NCI-H774 (cell line): ENCODE measurements at regions not wholly inside any gene's neighbourhood (a gene's known extent, or its start where the extent isn't known, plus 50 kb on each side); places are given as distances from the start of the nearest gene placed in this dataset.
"Not testable (repeated sequence)": the region's sequence is repeated elsewhere in the genome, so short reads cannot be mapped to it uniquely, and the experiment has no call there.

ENCODE experiments used
- DNase-seq: peaks from one replicate; lab custom pipeline; 2025; lab: John Stamatoyannopoulos, UW

DNA sequence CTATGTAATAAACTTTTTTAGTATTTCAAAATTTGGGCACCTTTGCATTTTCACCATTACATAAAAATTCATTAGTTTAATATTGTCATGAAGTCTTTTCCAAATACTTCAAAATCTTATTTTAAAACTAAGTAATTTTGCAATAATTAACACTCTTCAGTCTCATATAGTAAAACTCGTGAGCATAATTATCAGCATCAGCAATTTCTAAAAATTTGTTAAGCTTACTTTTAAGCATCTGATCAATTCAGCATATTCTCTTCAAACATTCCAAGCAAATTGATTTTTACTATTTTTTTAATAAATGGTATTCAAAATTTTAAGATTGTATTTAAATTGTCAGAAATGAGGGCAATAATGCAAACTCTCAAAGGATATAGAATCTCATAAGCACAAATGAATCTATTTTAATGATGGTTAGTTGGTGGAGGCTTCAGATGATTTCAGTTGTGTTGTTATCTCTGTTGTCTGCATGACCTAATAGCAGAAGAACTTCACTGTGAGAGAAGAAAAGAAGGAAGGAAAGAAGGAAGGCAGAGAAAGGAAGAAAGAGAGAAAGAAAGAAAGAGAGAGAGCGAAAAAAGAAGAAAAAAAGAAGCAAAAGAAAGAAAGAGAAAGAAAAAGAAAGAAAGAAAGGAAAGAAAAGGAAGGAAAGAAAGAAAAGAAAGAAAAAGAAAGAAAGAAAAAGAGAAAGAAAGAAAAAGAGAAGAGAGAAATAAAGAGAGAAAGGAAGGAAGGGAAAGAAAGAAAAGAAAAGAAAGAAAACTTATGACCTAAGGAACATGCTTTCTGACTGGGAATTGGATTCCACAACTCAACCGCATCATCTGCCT lies 860.5 kb downstream of the NCAM2 start:
- no peak for DNase-seq

DNA sequence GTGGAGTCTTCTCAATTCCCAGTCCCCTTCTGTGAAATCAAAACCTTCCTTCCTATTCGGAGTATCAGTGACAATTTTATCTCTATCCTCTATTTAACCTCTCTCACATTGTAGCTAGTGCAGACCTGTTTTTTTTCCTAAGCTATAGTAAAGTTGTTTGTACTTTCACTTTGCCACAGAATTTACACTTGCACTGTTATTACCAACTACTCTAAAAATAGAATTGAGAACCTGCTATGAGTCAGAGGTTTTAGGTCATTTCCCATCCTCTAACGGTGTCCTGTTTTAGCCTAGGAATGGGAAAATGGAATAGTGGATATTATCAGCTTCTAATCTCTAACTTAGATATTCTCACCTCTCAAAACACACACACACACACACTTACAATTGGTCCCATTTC lies 862.7 kb downstream of the NCAM2 start:
- DNase-seq: no peak

DNA sequence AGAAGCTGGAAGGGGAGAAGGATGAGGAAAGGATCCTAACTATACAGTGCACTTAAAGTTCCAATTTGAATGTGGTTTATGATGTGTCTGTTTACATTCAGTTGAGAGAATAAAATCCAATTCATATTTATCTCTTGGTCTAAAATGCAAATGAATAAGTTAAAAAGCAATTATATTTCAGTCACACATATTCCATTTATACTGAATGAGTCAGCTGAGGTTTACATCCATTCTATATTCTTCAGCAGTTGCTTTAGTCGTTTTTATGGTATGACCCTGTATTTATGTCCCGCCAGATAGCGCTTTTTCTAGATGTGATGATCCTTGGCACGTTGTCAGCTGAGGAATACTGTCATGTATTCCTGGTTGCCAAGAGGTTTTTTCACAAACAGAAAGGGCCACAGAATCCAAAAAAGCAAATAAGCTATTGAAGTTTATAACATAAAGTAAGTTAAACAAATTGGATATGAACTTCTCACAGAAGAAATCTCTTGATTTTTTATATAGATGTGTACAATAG lies 866.2 kb downstream of the NCAM2 start:
- DNase-seq: no peak

DNA sequence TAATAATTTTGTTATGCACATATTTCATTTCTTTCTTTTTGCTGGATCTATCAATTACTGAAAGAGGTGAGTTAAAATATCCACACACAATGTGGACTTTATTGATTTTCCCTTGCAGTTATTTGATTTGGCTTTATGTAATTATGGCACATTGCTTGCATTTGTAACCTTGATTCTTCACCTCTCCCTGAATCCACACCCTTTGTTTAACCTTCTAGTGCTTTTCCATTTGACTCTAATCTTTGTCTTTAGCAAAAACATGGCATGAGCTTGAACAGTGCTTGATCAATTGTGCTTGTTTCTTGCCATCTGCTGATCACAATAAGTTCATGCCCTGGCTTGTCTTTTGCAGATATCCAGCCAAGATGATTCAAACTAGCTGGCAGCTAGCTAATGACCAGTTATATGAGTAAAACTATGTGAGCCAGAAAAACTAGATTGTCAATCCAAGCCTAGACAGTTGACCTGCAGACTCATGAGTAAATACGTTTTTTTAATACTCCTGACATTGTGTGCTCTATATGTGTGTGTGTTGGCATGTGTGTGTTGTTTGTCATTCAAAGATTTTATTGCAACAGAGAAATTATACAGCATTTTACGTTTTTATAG lies 899.2 kb downstream of the NCAM2 start:
- DNase-seq: no peak

DNA sequence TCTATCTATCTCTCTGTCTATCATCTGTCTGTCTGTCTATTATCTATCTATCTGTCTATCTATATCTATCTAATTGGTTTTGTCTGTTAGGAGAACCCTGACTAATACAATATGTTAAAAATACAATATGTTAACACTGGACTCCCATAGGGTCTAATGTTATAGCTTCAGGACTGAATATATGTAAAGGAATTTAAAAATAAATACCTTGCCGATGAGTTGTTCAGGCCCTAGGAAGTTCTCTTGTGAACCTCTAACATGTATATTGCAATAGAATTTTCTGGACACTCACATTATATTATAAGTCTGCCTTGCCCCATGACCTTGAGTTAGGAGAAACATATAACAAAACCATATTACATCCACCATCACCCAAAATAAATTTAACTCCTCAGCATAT lies 900.6 kb downstream of the NCAM2 start:
- DNase-seq: no peak

DNA sequence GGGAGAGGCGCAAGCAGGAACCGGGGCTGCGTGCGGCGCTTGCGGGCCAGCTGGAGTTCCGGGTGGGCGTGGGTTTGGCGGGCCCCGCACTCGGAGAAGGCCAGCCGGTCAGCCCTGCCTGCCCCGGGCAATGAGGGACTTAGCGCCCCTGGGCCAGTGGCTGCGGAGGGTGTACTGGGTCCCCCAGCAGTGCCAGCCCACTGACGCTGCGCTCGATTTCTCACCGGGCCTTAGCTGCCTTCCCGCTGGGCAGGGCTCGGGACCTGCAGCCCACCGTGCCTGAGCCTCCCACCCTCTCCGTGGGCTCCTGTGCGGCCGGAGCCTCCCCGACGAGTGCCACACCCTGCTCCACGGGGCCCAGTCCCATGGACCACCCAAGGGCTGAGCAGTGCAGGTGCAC lies 904.2 kb downstream of the NCAM2 start:
- not testable (repeated sequence) for DNase-seq

DNA sequence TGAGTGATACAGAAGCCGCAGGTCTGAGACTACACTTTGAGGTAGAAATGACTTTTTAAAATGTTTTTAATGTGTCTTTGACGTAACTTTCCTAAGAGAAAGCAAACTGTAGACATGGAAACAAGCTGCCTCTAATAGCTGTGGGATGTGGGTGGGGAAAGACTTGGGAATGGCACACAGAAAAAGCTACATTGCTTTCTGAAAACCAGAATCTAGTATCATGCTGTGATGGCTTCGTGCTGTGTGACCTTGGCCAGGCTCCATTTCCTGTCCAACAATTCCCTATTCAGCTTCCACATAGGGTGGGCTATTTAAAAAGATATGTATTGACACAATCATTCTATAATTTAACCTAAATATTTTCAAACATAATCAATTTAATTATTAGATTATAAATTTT lies 909.1 kb downstream of the NCAM2 start:
- no peak for DNase-seq

DNA sequence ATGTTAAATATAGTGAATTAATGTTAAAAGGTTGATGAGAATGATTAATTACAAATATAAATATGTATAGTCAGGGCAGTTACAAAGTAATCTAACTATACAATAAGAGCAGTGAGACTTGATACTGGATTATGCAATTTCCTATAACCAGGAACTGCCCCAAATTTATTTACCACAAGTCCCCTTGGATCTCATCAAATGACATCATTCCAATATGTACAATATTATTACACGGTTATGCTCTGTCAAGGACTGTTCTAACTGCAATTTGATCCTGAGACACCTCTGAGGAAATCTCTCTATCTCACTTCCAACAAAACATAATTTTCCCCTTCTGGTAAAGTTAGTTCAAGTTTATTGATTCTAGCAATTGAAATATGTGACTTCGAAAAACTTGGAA lies 917.6 kb downstream of the NCAM2 start:
- DNase-seq: no peak

DNA sequence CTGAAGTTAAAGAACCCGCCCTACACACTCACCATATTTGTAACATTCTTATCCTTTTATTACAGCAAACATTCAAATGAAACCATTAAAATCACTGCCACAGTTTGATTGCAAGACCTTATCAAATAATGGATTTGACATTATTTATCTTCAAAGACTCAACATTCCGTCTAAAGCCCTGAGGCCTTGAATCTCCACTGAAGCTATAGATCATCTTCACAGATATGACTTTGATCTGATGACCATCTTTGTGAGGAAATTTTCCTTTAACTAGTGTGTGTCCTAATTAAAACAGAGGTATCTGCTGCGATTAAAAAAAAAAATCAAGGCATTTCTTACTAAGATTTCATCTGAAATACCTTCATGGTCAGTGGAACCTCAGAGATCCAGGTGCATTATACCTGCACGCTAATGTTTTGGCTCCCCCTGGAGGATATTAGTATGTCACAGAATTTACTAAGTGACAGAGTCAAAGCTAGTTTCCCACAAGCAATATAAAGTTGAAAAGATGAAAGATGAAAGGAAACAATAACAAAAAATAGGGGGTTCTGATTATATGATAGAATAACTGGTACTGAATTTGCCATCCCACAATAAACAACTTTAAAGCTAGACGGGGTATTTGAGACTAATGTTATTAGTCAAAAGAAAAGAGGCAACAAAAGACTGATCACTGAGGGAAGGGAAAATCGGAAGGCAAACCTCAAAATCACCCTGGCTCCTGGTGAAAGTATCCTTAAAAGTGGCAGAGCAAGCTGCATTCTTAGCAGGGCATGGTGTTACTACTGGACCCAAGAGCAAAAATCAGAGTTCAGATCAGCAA lies 923.4 kb downstream of the NCAM2 start:
- peak; percentile 1 for DNase-seq

DNA sequence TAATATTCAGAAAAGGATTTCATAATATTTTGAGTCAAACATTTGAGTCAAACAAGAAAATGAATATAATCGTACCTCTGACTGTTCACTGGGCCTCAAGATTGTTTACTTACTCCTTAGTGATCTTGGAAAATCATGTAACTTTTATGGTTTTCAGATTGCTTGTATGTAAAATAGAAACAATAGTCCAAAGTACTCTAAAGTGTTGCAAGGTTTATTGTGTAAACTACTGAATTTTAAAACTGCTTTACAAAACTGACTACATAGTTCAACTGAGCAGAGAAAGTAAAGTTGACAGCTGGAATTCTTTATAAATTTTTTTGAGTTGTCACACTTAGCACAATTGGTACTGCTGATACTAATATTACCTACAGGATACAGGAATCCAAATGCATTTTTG lies 931.0 kb downstream of the NCAM2 start:
- no peak for DNase-seq

DNA sequence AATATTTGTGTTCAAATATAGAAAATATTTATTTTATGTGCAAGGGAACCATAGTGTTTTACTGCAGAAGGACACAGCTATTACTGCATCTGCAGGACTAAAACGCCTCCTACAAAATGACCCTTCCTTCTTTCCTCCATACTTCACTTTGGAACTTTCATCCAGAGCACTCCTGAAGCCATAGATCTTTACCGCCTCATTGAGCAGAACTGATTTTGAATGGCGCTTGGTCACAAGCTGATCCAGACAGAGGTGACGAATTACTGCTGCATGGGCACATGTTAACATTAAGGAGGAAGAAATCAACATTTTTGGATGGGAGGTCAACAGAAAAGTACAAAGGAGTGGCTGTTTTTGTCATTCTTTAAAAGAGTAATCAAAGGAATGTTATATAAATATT lies 931.6 kb downstream of the NCAM2 start:
- DNase-seq: no peak

DNA sequence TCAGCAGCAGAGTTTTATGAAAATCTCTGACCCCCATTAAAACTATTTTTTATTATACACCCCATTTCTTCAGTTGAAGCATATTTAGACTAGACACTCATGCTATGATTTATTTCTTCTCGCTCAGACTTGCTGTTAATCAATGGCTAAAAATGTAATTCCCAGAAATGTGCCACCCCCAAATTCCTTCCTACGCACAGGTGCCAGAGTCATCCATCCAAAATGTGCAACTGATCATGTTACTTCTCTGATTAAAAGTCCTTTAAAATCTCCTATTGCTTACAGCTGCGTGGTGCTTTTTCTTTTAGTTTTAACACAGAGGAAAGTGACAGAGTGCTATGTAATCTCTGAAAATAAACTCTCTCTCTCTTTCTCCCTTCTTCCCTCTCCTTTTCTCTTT lies 954.4 kb downstream of the NCAM2 start:
- no peak for DNase-seq

DNA sequence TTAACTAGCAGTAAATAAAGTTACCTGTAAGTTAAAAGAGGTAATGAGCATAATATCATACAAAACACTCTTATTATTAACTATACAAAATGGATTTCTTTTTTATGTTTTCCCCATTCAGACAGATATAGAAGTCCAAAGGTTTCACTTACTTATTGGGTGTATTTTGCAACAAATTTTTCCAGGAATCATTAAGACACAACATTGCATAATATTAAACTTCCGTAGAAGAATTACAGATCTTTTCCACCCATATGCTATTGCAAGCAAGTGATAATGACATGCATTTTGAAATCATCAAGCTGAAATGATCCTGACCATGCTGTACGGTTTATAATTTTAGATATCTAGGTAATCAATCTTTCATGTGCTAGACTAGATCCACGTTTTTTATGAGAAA lies 957.0 kb downstream of the NCAM2 start:
- no peak for DNase-seq

DNA sequence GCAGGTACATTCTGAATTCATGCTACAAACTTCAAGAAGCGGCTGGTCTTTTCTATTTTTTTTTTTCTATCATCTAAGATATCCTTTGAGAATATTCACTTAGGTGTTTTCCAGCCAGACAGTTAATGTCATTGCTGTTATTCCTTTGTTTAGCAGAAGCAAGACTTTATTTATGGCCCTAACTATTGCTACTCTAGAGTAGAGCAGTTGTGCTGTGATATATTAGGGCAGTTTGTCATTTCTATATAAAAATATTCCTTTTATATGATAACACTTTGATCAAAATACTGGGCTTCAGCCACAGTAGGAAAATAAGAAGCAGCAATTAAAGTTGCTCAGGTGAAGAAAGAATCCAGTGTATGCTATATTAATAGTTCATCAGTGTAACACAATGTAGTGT lies 959.3 kb downstream of the NCAM2 start:
- DNase-seq: no peak

DNA sequence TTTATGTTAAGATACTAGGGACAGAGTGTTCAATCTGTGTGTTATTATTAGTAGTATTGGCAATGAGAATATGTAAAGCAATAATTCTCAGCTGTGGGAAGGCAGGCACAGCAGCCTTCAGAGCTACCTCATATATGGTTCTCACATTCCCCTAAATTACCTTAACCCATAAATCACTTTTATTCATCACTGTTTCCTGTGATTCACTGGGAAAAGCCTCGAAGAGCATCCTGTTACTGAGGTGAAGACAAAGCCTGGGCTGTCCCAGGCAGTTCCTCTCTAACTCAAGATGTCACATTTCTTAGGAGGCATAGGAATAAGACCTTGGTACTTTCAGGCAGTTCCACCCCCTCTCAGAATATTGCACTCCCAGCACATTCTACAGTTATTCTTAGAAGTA lies 965.7 kb downstream of the NCAM2 start:
- DNase-seq: no peak

DNA sequence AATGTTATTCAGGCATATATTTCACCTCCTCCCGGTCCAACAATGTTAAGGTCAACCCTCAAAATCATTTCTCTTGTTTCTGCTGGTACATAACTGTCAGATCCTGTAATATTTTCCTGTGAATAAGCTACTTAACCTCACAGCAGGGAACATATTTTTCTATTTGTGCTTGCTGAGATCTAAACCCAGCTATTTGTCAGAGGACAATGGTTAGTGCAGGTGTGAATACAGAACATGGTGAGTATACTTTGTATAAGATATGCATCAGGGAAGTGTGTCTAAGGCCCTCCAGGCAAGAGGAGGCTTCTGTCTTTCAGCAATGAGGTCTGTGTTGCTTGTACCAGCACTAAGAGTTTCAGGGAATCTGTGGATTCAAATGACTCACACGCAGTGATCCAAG lies 970.6 kb downstream of the NCAM2 start:
- DNase-seq: no peak

DNA sequence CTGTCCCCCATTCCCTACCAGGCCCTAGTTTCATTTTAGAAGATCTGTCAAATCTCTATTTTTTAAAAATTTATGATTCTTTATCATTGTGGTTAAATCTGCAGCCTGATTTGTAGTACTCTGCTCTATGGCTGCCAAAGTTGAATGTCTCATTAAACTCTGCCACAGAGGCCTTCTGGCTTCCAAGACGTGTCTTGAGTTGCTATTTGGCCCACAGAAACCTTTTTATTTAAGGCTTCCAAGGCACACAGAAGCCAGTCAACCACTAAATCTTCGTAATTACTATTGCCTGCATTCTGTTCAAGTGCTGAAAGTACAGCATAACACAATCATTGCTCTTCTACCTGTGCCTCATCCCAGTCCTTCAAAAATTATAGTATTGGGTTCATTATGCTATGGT lies 971.0 kb downstream of the NCAM2 start:
- DNase-seq: no peak

DNA sequence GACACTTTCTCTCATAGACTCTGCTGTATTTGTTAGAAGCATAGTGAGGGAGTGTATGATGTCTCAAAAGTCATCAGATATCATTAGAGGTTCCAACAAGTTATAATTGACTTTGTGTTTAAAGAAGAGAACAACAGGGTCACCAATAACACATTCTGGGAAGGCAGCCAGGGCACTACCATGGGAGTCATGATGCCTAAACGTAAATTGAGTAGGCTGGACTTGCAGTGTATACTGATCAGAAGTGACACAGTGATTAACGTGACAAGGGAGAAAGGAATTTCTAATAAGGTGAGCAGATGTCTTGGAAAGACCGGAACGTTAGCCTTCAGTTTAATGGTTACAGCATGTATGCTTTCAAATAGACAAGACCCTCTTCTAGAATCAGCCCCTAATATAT lies 973.2 kb downstream of the NCAM2 start:
- no peak for DNase-seq

DNA sequence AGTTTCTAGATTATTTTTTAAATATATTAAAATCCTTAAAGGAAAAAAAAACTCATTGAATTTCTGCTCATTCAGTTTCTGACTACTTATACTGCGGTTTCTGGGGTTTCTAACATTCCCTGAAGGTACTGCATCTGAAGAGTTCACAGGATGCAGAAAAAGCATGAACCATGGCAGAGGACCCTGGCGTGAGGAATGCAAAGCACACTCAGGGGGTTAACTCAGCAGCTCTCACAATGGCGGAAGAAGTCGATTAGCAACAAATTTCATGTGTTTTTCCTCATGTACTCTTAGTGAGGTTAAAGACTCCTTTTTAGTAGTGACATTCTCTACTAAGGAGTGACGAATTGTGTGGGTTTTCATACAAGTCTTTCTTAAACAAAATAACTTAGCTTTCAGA lies 975.6 kb downstream of the NCAM2 start:
- DNase-seq: no peak

DNA sequence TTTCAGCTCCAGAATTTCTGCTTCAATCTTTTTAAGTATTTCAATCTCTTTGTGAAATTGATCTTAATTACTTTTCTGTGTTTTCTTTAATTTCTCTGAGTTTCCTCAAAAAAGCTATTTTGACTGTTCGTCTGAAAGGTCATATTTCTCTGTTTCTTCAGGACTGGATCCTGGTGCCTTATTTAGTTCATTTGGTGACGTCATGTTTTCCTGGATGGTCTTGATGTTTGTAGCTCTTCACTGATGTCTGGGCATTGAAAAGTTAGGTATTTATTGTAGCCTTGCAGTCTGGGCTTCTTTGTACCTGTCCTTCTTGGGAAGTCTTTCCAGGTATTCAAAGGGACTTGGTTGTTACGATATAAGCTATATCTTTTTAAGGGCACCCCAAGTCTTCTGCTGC lies 998.7 kb downstream of the NCAM2 start:
- DNase-seq: no peak

DNA sequence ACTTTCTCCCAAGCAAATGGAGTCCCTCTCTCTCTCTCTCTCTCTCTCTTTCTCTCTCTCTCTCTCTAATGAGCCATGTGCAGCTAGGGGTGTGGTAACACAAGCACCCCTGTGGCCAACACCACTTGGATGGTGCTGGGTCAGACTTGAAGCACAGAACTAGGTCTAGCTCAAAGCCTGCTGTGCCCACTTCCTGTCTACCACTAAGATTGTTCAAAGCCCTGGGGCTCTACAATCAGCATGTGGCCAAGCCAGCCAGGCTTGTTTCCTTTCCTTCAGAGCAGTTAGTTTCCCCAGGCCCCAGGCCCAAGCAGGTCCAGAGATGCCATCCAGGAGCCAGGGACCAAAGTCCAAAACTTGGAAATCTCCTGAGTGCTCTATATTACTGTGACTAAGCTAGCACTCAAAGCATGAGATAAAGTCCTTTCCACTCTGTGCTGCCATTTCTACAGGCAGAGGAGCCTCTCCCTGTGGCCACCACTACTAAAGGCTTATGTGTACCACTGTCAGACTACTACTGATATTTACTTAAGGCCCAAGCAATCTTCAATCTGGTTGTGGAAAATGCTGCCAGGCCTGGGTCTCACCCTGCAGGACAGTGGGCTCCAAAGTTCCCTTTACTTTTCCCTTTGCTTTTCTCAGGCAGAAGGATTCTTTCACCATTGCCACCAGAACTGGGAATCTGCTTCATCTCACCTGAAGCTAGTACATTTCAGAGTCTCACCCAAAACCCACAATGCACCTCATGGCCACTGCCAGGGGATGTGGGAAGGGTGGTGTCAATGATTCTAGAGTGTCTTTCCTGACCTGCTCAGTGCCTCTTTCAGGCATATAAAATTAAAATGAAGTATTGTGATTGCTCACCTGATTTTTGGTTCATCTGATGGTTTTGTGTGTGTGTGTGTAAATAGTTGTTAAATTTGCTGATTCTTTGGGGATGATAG lies 999.5 kb downstream of the NCAM2 start:
- DNase-seq: no peak

DNA sequence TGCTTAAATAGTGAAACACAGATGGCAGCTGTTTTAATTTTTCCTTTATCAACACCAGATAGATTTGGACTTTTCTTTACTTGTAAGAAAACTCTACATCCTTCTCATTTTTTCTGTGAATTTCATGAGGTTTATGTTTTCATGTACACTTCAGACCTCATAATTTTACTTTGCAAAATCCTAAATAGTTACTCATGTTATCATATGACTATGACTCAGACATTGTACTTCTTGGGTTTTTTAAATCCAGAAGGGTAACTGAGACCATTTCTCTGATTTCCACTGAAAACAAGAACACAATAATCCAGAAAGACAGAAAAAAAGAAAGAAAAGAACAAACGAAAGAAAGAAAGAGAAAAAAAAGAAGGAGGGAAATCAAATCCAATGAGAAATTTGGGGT lies 1021.6 kb downstream of the NCAM2 start:
- no peak for DNase-seq
